Subcutaneous abdominal adipose tissue (tissue), 5 donors: ENCODE measurements at regions not wholly inside any gene's neighbourhood (a gene's known extent, or its start where the extent isn't known, plus 50 kb on each side); places are given as distances from the start of the nearest gene placed in this dataset.

Experiments used
- H3K27ac ChIP-seq: one replicate; pipeline ENCODE4 v1.7.0; 2013; ENCODE audit warnings: low read depth, mild to moderate bottlenecking, inconsistent platforms, low read length, moderate library complexity
- H3K27me3 ChIP-seq, 5 donors: one replicate each; pipeline ENCODE4 v1.7.0; 2013; ENCODE audit warnings: low read length in 5 of 5, inconsistent platforms in 1 of 5; ENCODE audit not compliant: control insufficient read depth in 5 of 5, insufficient read depth in 4 of 5
- H3K36me3 ChIP-seq, 5 donors: one replicate each; pipeline ENCODE4 v1.7.0; 2013; ENCODE audit warnings: low read length in 5 of 5; ENCODE audit not compliant: control insufficient read depth in 5 of 5, insufficient read depth in 5 of 5
- H3K4me1 ChIP-seq, 5 donors: one replicate each; pipeline ENCODE4 v1.7.0; 2013; ENCODE audit warnings: low read length in 5 of 5, mild to moderate bottlenecking in 3 of 5, moderate library complexity in 1 of 5; ENCODE audit not compliant: control insufficient read depth in 5 of 5, insufficient read depth in 5 of 5
- H3K4me3 ChIP-seq, 5 donors: one replicate each; pipeline ENCODE4 v1.7.0; 2013; ENCODE audit warnings: low read length in 5 of 5, low read depth in 1 of 5
- H3K9ac ChIP-seq, 5 donors: one replicate each; pipeline ENCODE4 v1.7.0; 2013; ENCODE audit warnings: low read length in 5 of 5, mild to moderate bottlenecking in 4 of 5, moderate library complexity in 3 of 5
- H3K9me3 ChIP-seq, 5 donors: one replicate each; pipeline ENCODE4 v1.7.0; 2013; ENCODE audit warnings: low read length in 5 of 5; ENCODE audit not compliant: control insufficient read depth in 5 of 5
- donor health status: healthy.
- donor health status: healthy.
- donor health status: healthy.
- donor health status: healthy.
- donor health status: healthy.

GRCh38 chr7:112624416-112624815 is 143.6 kb downstream of the LSMEM1 start:
- Histone ChIP-seq H3K9me3 (peaks cover 0 to 3% (median 0%) of the 10 kb centered on the region in 5 donors), H3K4me3 (no peak overlapping the region), H3K36me3 (no peaks in the 10 kb centered on the region), H3K9ac (no peak overlapping the region), H3K27ac (no peak overlapping the region), H3K4me1 (no peaks in the 10 kb centered on the region), H3K27me3 (no peaks in the 10 kb centered on the region)

- no peaks in the 10 kb centered on the region for H3K4me1 ChIP-seq
- H3K9ac ChIP-seq: no peak overlapping the region
- H3K27ac ChIP-seq: no peak overlapping the region
- peaks cover 0 to 3% (median 0%) of the 10 kb centered on the region in 5 donors for H3K9me3 ChIP-seq
- no peaks in the 10 kb centered on the region for H3K27me3 ChIP-seq
- H3K4me3 ChIP-seq: no peak overlapping the region
- no peaks in the 10 kb centered on the region for H3K36me3 ChIP-seq
Measured at GRCh38 chr7:112630565-112630964, 149.8 kb downstream of the LSMEM1 start.

GRCh38 chr7:112634107-112634506 is 153.3 kb downstream of the LSMEM1 start:
- Histone ChIP-seq H3K4me1 (no peaks in the 10 kb centered on the region), H3K27ac (no peak overlapping the region), H3K27me3 (no peaks in the 10 kb centered on the region), H3K9ac (no peak overlapping the region), H3K4me3 (no peak overlapping the region), H3K36me3 (no peaks in the 10 kb centered on the region), H3K9me3 (no peaks in the 10 kb centered on the region)

- no peak overlapping the region for H3K9ac ChIP-seq
- no peaks in the 10 kb centered on the region for H3K9me3 ChIP-seq
- no peaks in the 10 kb centered on the region for H3K36me3 ChIP-seq
- H3K4me3 ChIP-seq: no peak overlapping the region
- H3K4me1 ChIP-seq: no peaks in the 10 kb centered on the region
- H3K27ac ChIP-seq: no peak overlapping the region
- H3K27me3 ChIP-seq: no peaks in the 10 kb centered on the region
Measured at GRCh38 chr7:112635742-112636141, 154.5 kb downstream of the TMEM168 start.

GRCh38 chr7:112638675-112639400 is 151.4 kb downstream of the TMEM168 start:
- no peak overlapping the region for H3K9ac ChIP-seq
- H3K36me3 ChIP-seq: no peaks in the 10 kb centered on the region
- no peak overlapping the region for H3K4me3 ChIP-seq
- H3K27me3 ChIP-seq: no peaks in the 10 kb centered on the region
- peaks cover 0 to 3% (median 0%) of the 10 kb centered on the region in 5 donors for H3K9me3 ChIP-seq
- no peaks in the 10 kb centered on the region for H3K4me1 ChIP-seq
- H3K27ac ChIP-seq: no peak overlapping the region

GRCh38 chr7:112640685-112641084 is 149.5 kb downstream of the TMEM168 start:
- no peak overlapping the region for H3K27ac ChIP-seq
- H3K9me3 ChIP-seq: peaks cover 0 to 3% (median 0%) of the 10 kb centered on the region in 5 donors
- no peaks in the 10 kb centered on the region for H3K36me3 ChIP-seq

GRCh38 chr7:112646783-112647182 is 143.4 kb downstream of the TMEM168 start:
- H3K27me3 ChIP-seq: no peaks in the 10 kb centered on the region

More at GRCh38 chr7:112640685-112641084, 149.5 kb downstream of the TMEM168 start:
- Histone ChIP-seq H3K4me3 (no peak overlapping the region), H3K4me1 (no peaks in the 10 kb centered on the region), H3K9ac (no peak overlapping the region), H3K27me3 (no peaks in the 10 kb centered on the region)

GRCh38 chr7:112648781-112649180 is 141.4 kb downstream of the TMEM168 start:
- H3K4me1 ChIP-seq: no peaks in the 10 kb centered on the region
- H3K4me3 ChIP-seq: no peak overlapping the region
- H3K9ac ChIP-seq: no peak overlapping the region
- H3K9me3 ChIP-seq: peaks cover 0 to 11% (median 9%) of the 10 kb centered on the region in 5 donors
- H3K27me3 ChIP-seq: no peaks in the 10 kb centered on the region
- H3K36me3 ChIP-seq: no peaks in the 10 kb centered on the region
- H3K27ac ChIP-seq: no peak overlapping the region

More at GRCh38 chr7:112646783-112647182, 143.4 kb downstream of the TMEM168 start:
- Histone ChIP-seq H3K27ac (no peak overlapping the region), H3K9me3 (peaks cover 0 to 11% (median 9%) of the 10 kb centered on the region in 5 donors), H3K9ac (no peak overlapping the region), H3K4me3 (no peak overlapping the region), H3K36me3 (no peaks in the 10 kb centered on the region), H3K4me1 (no peaks in the 10 kb centered on the region)

GRCh38 chr7:112649560-112649959 is 140.6 kb downstream of the TMEM168 start:
- no peak overlapping the region for H3K4me3 ChIP-seq
- no peaks in the 10 kb centered on the region for H3K27me3 ChIP-seq
- peaks cover 0 to 11% (median 9%) of the 10 kb centered on the region in 5 donors for H3K9me3 ChIP-seq
- no peaks in the 10 kb centered on the region for H3K36me3 ChIP-seq
- no peaks in the 10 kb centered on the region for H3K4me1 ChIP-seq
- no peak overlapping the region for H3K9ac ChIP-seq
- no peak overlapping the region for H3K27ac ChIP-seq

- Histone ChIP-seq H3K27me3 (no peaks in the 10 kb centered on the region), H3K27ac (no peak overlapping the region), H3K4me3 (no peak overlapping the region), H3K36me3 (no peaks in the 10 kb centered on the region), H3K9me3 (peaks cover 0 to 5% (median 0%) of the 10 kb centered on the region in 5 donors), H3K4me1 (no peaks in the 10 kb centered on the region), H3K9ac (no peak overlapping the region)
Measured at GRCh38 chr7:112654322-112655216, 135.6 kb downstream of the TMEM168 start.
